Epithelial cell of esophagus (primary cell): ENCODE measurements at regions not wholly inside any gene's neighbourhood (a gene's known extent, or its start where the extent isn't known, plus 50 kb on each side); places are given as distances from the start of the nearest gene placed in this dataset.
"Not testable (repeated sequence)": the region's sequence is repeated elsewhere in the genome, so short reads cannot be mapped to it uniquely, and the experiment has no call there.

Experiments used
- DNase-seq: peaks from one replicate; pipeline ENCODE4 v3.0.0; 2010; ENCODE audit warnings: low read depth
- H3K4me3 ChIP-seq: 2 replicates; pipeline ENCODE4 v1.5.1; 2011; ENCODE audit warnings: mild to moderate bottlenecking, low read length, control low read depth
- TF ChIP-seq, protein P1 (sequence below): IDR thresholded peaks from 2 replicates; pipeline ENCODE4 v1.5.1; 2011; ENCODE audit warnings: low read depth, mild to moderate bottlenecking, low read length, control low read depth, inconsistent platforms; ENCODE audit not compliant: insufficient read depth; ENCODE audit errors: missing control alignments

DNA sequence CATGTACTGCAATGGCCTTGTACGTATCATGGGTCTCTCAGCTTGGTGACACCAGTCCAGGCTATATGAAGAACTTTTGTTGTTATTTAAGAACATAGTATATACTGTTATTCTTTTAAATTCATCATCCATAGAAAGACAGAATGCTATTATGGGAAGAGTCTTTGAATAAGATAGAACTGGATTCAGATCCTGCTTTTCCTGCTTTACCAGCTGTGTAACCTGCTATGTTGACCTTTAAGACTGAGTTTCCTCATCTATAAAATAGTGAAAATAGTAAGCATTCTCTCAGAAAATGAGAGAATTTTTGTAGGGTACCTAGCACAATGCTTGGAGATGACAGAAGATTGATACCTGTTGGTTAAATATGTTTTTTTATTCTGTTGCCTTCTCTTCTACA, 204.1 kb upstream of the TBL1XR1 start:
- H3K4me3 ChIP-seq = no peak overlapping the region
- TF ChIP-seq, protein P1, sequence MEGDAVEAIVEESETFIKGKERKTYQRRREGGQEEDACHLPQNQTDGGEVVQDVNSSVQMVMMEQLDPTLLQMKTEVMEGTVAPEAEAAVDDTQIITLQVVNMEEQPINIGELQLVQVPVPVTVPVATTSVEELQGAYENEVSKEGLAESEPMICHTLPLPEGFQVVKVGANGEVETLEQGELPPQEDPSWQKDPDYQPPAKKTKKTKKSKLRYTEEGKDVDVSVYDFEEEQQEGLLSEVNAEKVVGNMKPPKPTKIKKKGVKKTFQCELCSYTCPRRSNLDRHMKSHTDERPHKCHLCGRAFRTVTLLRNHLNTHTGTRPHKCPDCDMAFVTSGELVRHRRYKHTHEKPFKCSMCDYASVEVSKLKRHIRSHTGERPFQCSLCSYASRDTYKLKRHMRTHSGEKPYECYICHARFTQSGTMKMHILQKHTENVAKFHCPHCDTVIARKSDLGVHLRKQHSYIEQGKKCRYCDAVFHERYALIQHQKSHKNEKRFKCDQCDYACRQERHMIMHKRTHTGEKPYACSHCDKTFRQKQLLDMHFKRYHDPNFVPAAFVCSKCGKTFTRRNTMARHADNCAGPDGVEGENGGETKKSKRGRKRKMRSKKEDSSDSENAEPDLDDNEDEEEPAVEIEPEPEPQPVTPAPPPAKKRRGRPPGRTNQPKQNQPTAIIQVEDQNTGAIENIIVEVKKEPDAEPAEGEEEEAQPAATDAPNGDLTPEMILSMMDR = no peak
- peak; percentile 71 for DNase-seq

DNA sequence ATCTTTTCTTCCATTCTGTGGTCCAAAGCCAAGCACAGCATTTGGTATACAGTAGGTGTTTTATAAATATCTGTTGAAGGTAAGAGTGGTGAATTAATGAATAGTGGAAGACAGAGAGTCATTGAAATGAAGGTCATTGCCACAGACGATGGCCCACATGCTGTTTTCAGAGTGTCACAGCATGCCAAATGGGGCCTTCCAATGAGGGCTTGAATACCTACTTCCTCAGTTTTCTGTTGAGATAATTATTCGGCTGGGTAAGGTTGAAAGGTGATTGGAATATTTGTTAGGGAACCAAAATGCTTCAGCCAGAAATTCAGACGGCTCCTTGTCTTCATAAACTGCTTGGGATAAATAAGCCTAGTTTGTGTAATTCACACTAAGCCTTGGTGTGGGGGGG, 205.3 kb upstream of the TBL1XR1 start:
- TF ChIP-seq, protein P1 = no peak
- no peak for DNase-seq
- no peak overlapping the region for H3K4me3 ChIP-seq

DNA sequence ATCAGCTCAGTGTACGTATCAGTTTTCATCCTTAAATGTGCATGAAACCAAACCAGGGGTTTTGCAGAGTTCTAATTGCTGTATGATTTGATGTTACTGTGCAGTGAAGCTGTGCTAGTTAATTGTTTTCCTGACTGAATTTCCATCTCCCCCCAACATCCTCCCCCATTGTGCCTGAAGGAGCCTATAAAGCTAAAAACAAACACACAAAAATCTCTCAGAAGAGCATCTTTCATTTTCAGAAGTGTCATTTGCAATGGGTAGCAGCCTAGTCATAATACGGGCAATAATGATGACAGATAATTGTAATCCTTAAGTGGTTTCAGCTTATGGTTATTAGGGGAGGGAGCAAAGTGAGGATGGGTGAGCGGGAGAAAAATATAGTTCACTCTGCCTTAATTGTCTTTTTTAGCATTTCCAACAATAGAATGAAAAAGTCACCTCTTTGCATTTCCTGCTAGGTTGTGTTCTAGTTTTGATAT, 207.9 kb upstream of the TBL1XR1 start:
- H3K4me3 ChIP-seq = no peak overlapping the region
- TF ChIP-seq, protein P1 = no peak
- DNase-seq = no peak

DNA sequence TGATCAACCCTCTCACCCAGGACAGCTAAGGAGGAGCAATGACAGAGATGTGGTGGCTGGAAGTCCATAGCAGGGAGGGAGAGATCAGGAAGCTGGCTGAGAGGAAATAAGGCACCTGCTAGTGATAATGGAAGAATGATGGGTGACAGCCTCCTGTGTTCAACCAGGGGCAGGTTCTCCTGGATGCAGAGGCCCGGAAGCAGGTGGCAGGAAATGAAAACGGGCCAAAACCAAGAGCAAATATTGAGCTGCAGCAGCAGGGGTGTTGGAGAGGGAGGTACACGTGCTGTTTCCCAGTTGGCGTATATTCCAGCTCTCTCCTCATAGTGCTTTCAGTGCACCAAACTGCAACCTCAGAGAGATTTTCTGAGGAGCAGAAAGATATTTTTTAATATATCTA, 213.4 kb upstream of the TBL1XR1 start:
- DNase-seq = no peak
- H3K4me3 ChIP-seq = no peak overlapping the region
- TF ChIP-seq, protein P1 = no peak

DNA sequence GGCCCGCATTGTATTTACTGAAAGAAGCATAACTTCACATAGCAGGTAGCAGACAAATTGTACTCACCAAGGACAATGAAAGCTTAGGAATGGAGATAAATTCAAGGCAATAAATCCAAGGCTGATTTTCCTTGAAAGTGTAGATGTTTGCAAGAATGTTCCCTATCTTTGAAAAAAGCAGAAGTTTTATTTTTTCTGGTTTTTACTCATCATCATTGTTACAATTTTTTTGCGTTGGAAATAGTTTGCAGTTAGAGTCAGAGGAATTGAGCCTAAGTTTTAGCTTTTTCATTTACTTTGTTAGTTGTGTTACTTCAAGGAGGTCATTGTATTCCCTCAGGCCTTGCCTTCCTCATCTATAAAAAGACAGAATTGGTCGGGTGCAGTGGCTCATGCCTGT, 213.9 kb upstream of the TBL1XR1 start:
- DNase-seq = no peak
- TF ChIP-seq, protein P1 = no peak
- H3K4me3 ChIP-seq = no peak overlapping the region

DNA sequence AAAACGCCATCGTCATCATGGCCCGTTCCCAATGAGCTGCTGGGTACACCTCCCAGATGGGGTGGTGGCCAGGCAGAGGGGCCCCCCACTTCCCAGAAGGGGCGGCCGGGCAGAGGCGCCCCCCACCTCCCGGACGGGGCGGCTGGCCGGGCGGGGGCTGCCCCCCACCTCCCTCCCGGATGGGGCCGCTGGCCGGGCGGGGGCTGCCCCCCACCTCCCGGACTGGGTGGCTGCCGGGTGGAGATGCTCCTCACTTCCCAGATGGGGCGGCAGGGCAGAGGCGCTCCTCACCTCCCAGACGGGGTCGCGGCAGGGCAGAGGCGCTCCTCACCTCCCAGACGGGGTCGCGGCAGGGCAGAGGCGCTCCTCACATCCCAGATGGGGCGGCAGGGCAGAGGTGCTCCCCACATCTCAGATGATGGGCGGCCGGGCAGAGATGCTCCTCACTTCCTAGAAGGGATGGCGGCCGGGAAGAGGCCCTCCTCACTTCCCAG, 215.4 kb upstream of the TBL1XR1 start:
- DNase-seq, H3K4me3 ChIP-seq: not testable (repeated sequence)

DNA sequence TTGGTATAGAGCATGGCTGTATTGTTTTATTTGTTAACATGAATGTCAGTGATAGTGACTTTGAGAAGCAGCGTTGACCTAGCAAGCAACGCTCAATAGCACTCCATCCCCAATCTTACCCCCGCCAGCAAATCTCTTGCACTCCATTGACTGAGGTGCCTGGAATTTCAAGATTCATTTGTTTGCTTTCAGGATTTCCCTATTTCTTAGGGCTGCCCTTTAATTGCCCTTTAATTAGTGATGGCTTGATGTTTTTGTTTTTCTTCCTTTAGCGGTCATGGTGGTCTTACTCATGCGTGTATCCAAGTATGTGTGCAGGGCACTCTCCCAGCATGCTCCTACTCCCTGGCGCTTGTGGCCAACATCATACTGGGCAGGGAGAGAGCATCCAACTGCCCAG, 216.8 kb upstream of the TBL1XR1 start:
- H3K4me3 ChIP-seq = no peak overlapping the region
- no peak for DNase-seq
- TF ChIP-seq, protein P1 = no peak

DNA sequence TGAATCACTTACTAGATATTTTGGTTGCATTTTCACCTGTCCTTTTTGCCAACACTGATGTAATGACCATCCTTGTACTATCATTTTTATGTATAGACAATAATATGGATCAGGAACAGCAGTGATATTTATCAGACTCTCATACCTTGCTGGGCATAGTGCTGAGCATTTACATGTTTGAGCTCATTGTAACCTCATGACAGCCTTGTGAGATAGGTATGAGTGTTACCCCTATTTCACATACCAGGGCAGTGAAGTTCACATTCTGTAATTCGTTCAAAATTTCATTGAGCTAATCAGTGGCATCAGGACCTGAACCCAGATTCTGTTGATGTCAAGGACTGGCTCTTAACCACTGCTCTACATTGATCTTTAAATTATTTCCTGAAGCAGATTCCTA, 221.5 kb upstream of the TBL1XR1 start:
- TF ChIP-seq, protein P1 = no peak
- H3K4me3 ChIP-seq = no peak overlapping the region
- DNase-seq = peak; percentile 36
